Neural progenitor cell (in vitro differentiated cells): ENCODE measurements at regions not wholly inside any gene's neighbourhood (a gene's known extent, or its start where the extent isn't known, plus 50 kb on each side); places are given as distances from the start of the nearest gene placed in this dataset.

Experiments
- DNase-seq: peaks from one replicate; pipeline ENCODE4 v3.0.0-alpha.2; 2016; ENCODE audit warnings: low spot score
- H2AFZ ChIP-seq: fragments of 200-600 bp; sonication (generic); replicated peaks from 2 replicates; pipeline ENCODE4 v1.6.1; 2016; ENCODE audit warnings: antibody characterized with exemption
- H3F3A ChIP-seq: fragments of 200-600 bp; sonication (generic); 2 replicates; pipeline ENCODE4 v1.6.1; 2016; ENCODE audit warnings: antibody characterized with exemption, low read depth
- H3K27ac ChIP-seq: fragments of 200-600 bp; sonication (generic); 2 replicates; pipeline ENCODE4 v1.5.1; 2016; ENCODE audit warnings: mild to moderate bottlenecking
- H3K27me3 ChIP-seq: fragments of 200-600 bp; sonication (generic); 2 replicates; pipeline ENCODE4 v1.6.1; 2016; ENCODE audit warnings: mild to moderate bottlenecking, moderate library complexity
- H3K36me3 ChIP-seq: fragments of 200-600 bp; sonication (generic); 2 replicates; pipeline ENCODE4 v1.5.1; 2016
- H3K4me1 ChIP-seq: fragments of 200-600 bp; sonication (generic); 2 replicates; pipeline ENCODE4 v1.6.1; 2016; ENCODE audit warnings: mixed run types
- H3K4me2 ChIP-seq: fragments of 200-600 bp; sonication (generic); 2 replicates; pipeline ENCODE4 v1.6.1; 2016
- H3K4me3 ChIP-seq: fragments of 200-600 bp; sonication (generic); 2 replicates; pipeline ENCODE4 v1.5.1; 2016
- H3K79me2 ChIP-seq: fragments of 200-600 bp; sonication (generic); 2 replicates; pipeline ENCODE4 v1.6.1; 2016; ENCODE audit warnings: low read depth
- H3K9ac ChIP-seq: fragments of 200-600 bp; sonication (generic); 2 replicates; pipeline ENCODE4 v1.6.1; 2016
- H3K9me3 ChIP-seq: fragments of 200-600 bp; sonication (generic); 2 replicates; pipeline ENCODE4 v1.5.1; 2016; ENCODE audit warnings: low read depth
- H4K20me1 ChIP-seq: fragments of 200-600 bp; sonication (generic); 2 replicates; pipeline ENCODE4 v1.6.1; 2016; ENCODE audit warnings: low read depth
- H3K27ac Mint-ChIP-seq: 3 replicates; pipeline ENCODE4 v1.8.0; 2021; ENCODE audit warnings: mixed read lengths
- H3K27me3 Mint-ChIP-seq: 2 replicates; pipeline ENCODE4 v1.8.0; 2022; ENCODE audit warnings: low read depth, mild to moderate bottlenecking, inconsistent platforms, moderate library complexity, mixed read lengths; ENCODE audit not compliant: insufficient read depth
- H3K36me3 Mint-ChIP-seq: 3 replicates; pipeline ENCODE4 v1.8.0; 2021; ENCODE audit warnings: mixed read lengths
- H3K4me1 Mint-ChIP-seq: 3 replicates; pipeline ENCODE4 v1.8.0; 2021; ENCODE audit warnings: mixed read lengths
- H3K4me3 Mint-ChIP-seq: 3 replicates; pipeline ENCODE4 v1.8.0; 2021; ENCODE audit warnings: mild to moderate bottlenecking, moderate library complexity, mixed read lengths
- H3K9me3 Mint-ChIP-seq: 3 replicates; pipeline ENCODE4 v1.8.0; 2020; ENCODE audit warnings: mixed read lengths
- EZH2 ChIP-seq: fragments of 200-600 bp; sonication (generic); IDR thresholded peaks from 2 replicates; pipeline ENCODE4 v1.6.1; 2017; ENCODE audit warnings: antibody characterized with exemption, mild to moderate bottlenecking, moderate library complexity
- EZH2phosphoT487 ChIP-seq: fragments of 200-600 bp; sonication (generic); IDR thresholded peaks from 2 replicates; pipeline ENCODE4 v1.6.1; 2017; ENCODE audit warnings: antibody characterized with exemption
- TF ChIP-seq, protein P1 (sequence below): fragments of 200-600 bp; sonication (generic); IDR thresholded peaks from 2 replicates; pipeline ENCODE4 v1.5.1; 2017; ENCODE audit warnings: antibody characterized with exemption, mild to moderate bottlenecking

DNA sequence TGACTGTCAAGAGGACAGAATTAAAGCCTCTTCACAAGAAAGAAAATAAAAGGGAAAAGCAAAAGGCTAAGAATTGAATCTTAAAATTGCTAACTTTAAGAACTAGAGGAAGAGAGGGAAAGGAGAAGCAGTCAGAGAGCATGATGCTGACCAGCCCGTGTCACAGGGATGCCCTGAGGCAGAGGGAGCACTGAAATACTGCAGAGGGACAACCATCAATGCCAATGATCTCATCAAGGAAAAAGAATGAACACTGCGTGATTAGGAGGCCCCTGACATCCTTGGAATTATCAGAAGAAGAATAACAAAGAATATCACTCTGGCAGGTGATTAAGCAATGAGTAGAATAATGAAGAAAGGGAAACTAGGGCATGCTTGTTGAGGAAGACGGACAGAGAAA lies 252.2 kb upstream of the GRIP1 start:
- TF ChIP-seq EZH2 (no peak), EZH2phosphoT487 (no peak)
- TF ChIP-seq, protein P1, sequence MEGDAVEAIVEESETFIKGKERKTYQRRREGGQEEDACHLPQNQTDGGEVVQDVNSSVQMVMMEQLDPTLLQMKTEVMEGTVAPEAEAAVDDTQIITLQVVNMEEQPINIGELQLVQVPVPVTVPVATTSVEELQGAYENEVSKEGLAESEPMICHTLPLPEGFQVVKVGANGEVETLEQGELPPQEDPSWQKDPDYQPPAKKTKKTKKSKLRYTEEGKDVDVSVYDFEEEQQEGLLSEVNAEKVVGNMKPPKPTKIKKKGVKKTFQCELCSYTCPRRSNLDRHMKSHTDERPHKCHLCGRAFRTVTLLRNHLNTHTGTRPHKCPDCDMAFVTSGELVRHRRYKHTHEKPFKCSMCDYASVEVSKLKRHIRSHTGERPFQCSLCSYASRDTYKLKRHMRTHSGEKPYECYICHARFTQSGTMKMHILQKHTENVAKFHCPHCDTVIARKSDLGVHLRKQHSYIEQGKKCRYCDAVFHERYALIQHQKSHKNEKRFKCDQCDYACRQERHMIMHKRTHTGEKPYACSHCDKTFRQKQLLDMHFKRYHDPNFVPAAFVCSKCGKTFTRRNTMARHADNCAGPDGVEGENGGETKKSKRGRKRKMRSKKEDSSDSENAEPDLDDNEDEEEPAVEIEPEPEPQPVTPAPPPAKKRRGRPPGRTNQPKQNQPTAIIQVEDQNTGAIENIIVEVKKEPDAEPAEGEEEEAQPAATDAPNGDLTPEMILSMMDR = no peak
- no peaks in the 10 kb centered on the region for H3K36me3 ChIP-seq
- Mint-ChIP-seq H3K9me3 (no peaks in the 10 kb centered on the region), H3K27ac (no peak overlapping the region), H3K27me3 (no peaks in the 10 kb centered on the region), H3K36me3 (no peaks in the 10 kb centered on the region), H3K4me3 (no peak overlapping the region), H3K4me1 (peaks cover 3% of the 10 kb centered on the region)
- H3K4me3 ChIP-seq = no peak overlapping the region
- H3K9ac ChIP-seq = no peak overlapping the region
- no peaks in the 10 kb centered on the region for H3K4me1 ChIP-seq
- no peaks in the 10 kb centered on the region for H4K20me1 ChIP-seq
- H3K4me2 ChIP-seq = no peak overlapping the region
- no peak overlapping the region for H2AFZ ChIP-seq
- H3K27me3 ChIP-seq = no peaks in the 10 kb centered on the region
- no peaks in the 10 kb centered on the region for H3F3A ChIP-seq
- H3K79me2 ChIP-seq = no peaks in the 10 kb centered on the region
- no peaks in the 10 kb centered on the region for H3K9me3 ChIP-seq
- no peak overlapping the region for H3K27ac ChIP-seq
- DNase-seq = no peak

DNA sequence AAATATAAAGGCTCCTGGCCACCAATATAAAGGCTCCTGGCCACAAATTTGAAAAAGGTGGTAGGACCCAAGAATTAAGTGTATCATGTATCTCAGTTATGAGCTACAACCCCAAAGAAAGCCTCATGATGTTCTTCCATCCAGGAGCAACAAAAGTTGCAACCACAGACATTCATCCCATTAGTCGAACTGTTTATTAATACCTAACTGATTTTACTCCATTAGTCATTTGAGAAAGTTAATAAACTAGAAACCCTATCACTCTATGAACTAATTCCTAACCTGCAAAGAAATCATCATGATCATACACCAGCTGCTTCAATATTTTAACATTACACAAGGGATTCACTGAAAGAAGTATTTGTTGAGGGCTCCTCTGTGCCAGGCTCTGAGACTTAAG lies 253.2 kb upstream of the GRIP1 start:
- Histone ChIP-seq H3K27me3 (no peaks in the 10 kb centered on the region), H3K79me2 (no peaks in the 10 kb centered on the region), H3K36me3 (no peaks in the 10 kb centered on the region), H3K4me3 (no peak overlapping the region), H2AFZ (no peak overlapping the region), H3K9ac (no peak overlapping the region), H3K9me3 (no peaks in the 10 kb centered on the region), H3K4me1 (no peaks in the 10 kb centered on the region), H3K27ac (no peak overlapping the region), H3F3A (no peaks in the 10 kb centered on the region), H3K4me2 (no peak overlapping the region), H4K20me1 (no peaks in the 10 kb centered on the region)
- no peak overlapping the region for H3K4me3 Mint-ChIP-seq
- no peaks in the 10 kb centered on the region for H3K27me3 Mint-ChIP-seq
- H3K9me3 Mint-ChIP-seq = no peaks in the 10 kb centered on the region
- TF ChIP-seq, protein P1 = no peak
- no peak for TF ChIP-seq EZH2
- TF ChIP-seq EZH2phosphoT487 = no peak
- no peak for DNase-seq
- no peak overlapping the region for H3K27ac Mint-ChIP-seq
- peaks cover 3% of the 10 kb centered on the region for H3K36me3 Mint-ChIP-seq
- H3K4me1 Mint-ChIP-seq = peaks cover 3% of the 10 kb centered on the region

DNA sequence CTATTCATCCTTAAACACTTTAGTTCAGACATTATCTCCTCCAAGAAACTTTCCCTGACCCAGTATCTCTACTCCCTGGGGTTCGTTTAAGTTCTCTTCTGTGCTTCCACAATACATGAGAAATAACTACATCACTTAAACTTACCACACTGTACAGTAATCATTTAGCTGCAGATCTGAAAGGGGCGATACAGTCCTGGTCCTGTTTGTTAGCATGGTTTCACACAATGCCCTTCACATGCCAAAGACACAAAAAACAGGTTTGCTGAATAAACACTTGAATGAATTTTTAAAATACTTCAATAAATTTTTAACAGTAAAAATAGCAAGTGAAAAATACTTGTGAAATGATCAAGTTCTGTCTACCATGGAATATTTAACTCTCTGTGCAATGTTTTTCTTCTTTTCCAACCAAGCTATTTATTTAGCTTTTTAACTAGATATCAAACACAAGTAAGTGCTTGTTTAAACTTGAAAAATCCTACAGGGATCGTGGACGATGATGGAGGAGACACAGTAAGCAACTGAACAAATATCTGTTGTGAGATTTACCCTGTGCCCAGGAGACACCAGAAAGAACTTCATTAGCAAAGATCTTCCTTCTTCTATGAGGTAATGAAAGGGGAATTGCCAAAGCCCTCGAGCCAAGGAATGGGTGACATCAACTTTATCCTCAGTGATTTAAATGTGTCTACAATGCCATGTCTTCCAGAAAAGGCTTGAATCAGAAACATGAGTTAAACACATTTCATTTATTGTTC lies 255.6 kb upstream of the GRIP1 start:
- no peaks in the 10 kb centered on the region for H3K27me3 Mint-ChIP-seq
- Histone ChIP-seq H2AFZ (no peak overlapping the region), H3K79me2 (no peaks in the 10 kb centered on the region), H3K36me3 (no peaks in the 10 kb centered on the region), H3K4me3 (no peak overlapping the region), H3K9me3 (no peaks in the 10 kb centered on the region), H3K27ac (no peak overlapping the region), H4K20me1 (no peaks in the 10 kb centered on the region), H3K4me1 (no peaks in the 10 kb centered on the region), H3K27me3 (no peaks in the 10 kb centered on the region), H3K4me2 (no peak overlapping the region), H3F3A (no peaks in the 10 kb centered on the region), H3K9ac (no peak overlapping the region)
- H3K4me3 Mint-ChIP-seq = no peak overlapping the region
- no peak for TF ChIP-seq EZH2
- TF ChIP-seq EZH2phosphoT487 = no peak
- TF ChIP-seq, protein P1 = no peak
- no peak for DNase-seq
- no peak overlapping the region for H3K27ac Mint-ChIP-seq
- H3K4me1 Mint-ChIP-seq = no peaks in the 10 kb centered on the region
- H3K36me3 Mint-ChIP-seq = peaks cover 3% of the 10 kb centered on the region
- no peaks in the 10 kb centered on the region for H3K9me3 Mint-ChIP-seq
